Liver (tissue), 3 donors: ENCODE measurements at regions not wholly inside any gene's neighbourhood (a gene's known extent, or its start where the extent isn't known, plus 50 kb on each side); places are given as distances from the start of the nearest gene placed in this dataset.

Experiments used
- ATF3 ChIP-seq: IDR thresholded peaks from 2 replicates; pipeline ENCODE4 v1.6.1; 2016; ENCODE audit warnings: antibody characterized with exemption
- TF ChIP-seq, protein P1 (sequence below): fragments of 150-350 bp; IDR thresholded peaks from 2 replicates; pipeline ENCODE4 v1.5.1; 2017; ENCODE audit warnings: improper control_type of control experiment, low read depth, low read length; ENCODE audit not compliant: missing input control
- TF ChIP-seq, protein P2 (sequence below): IDR thresholded peaks from 2 replicates; pipeline ENCODE4 v1.6.1; 2016; ENCODE audit warnings: antibody characterized with exemption
- donor health status: healthy.
- donor health status: healthy.

DNA sequence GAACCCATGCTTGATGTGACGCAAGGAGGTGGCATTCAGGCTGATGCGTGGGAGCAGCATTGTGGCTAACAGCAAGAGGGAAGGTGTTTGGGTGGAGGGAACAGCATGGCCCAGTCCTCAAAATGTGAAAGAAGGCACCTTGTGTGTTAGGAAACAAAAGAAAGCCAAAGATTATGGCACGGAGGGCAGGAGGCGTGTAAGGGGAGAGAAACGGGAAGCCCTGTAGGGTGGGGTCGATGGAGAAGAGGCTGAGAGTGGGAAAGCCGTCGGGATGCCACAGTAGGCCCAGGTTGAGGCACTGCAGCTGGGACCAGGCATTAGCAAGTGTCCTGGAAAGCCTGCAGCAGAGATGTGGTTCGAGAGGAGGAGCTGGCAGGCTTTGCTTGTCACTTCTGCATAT is 241.1 kb downstream of the GADD45G start:
- TF ChIP-seq, protein P1, sequence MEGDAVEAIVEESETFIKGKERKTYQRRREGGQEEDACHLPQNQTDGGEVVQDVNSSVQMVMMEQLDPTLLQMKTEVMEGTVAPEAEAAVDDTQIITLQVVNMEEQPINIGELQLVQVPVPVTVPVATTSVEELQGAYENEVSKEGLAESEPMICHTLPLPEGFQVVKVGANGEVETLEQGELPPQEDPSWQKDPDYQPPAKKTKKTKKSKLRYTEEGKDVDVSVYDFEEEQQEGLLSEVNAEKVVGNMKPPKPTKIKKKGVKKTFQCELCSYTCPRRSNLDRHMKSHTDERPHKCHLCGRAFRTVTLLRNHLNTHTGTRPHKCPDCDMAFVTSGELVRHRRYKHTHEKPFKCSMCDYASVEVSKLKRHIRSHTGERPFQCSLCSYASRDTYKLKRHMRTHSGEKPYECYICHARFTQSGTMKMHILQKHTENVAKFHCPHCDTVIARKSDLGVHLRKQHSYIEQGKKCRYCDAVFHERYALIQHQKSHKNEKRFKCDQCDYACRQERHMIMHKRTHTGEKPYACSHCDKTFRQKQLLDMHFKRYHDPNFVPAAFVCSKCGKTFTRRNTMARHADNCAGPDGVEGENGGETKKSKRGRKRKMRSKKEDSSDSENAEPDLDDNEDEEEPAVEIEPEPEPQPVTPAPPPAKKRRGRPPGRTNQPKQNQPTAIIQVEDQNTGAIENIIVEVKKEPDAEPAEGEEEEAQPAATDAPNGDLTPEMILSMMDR, result no peak
- no peak for TF ChIP-seq ATF3
- TF ChIP-seq, protein P2, sequence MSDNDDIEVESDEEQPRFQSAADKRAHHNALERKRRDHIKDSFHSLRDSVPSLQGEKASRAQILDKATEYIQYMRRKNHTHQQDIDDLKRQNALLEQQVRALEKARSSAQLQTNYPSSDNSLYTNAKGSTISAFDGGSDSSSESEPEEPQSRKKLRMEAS, result no peak
